HUES6 (cell line): ENCODE measurements at regions not wholly inside any gene's neighbourhood (a gene's known extent, or its start where the extent isn't known, plus 50 kb on each side); places are given as distances from the start of the nearest gene placed in this dataset.

ENCODE experiments used
- H3K27ac ChIP-seq: 2 replicates; pipeline ENCODE4 v1.7.0; 2013; ENCODE audit warnings: low read depth, mild to moderate bottlenecking, low read length, inconsistent platforms
- H3K27me3 ChIP-seq: 2 replicates; pipeline ENCODE4 v1.6.1; 2013; ENCODE audit warnings: low read length; ENCODE audit not compliant: control insufficient read depth, insufficient read depth
- H3K36me3 ChIP-seq: 2 replicates; pipeline ENCODE4 v1.6.1; 2013; ENCODE audit warnings: low read length; ENCODE audit not compliant: control insufficient read depth, insufficient read depth
- H3K4me1 ChIP-seq: 2 replicates; pipeline ENCODE4 v1.6.1; 2013; ENCODE audit warnings: low read length; ENCODE audit not compliant: control insufficient read depth, insufficient read depth
- H3K4me3 ChIP-seq: 2 replicates; pipeline ENCODE4 v1.5.1; 2013; ENCODE audit warnings: low read depth, low read length
- H3K9ac ChIP-seq: one replicate; pipeline ENCODE4 v1.6.1; 2013; ENCODE audit warnings: mild to moderate bottlenecking, low read length
- H3K9me3 ChIP-seq: 2 replicates; pipeline ENCODE4 v1.6.1; 2013; ENCODE audit warnings: low read depth, low read length; ENCODE audit not compliant: control insufficient read depth, insufficient read depth

- H3K9me3 ChIP-seq: no peaks in the 10 kb centered on the region
- no peak overlapping the region for H3K4me3 ChIP-seq
- no peak overlapping the region for H3K9ac ChIP-seq
- H3K27ac ChIP-seq: no peak overlapping the region
- H3K4me1 ChIP-seq: no peaks in the 10 kb centered on the region
- no peaks in the 10 kb centered on the region for H3K27me3 ChIP-seq
- no peaks in the 10 kb centered on the region for H3K36me3 ChIP-seq
These were observed 159.0 kb upstream of the RIPOR2 start for GRCh38 chr6:25094726-25095125.

- no peak overlapping the region for H3K27ac ChIP-seq
- H3K4me3 ChIP-seq: no peak overlapping the region
- no peaks in the 10 kb centered on the region for H3K27me3 ChIP-seq
- H3K4me1 ChIP-seq: no peaks in the 10 kb centered on the region
- no peaks in the 10 kb centered on the region for H3K36me3 ChIP-seq
- no peak overlapping the region for H3K9ac ChIP-seq
- H3K9me3 ChIP-seq: no peaks in the 10 kb centered on the region
These were observed 164.5 kb upstream of the RIPOR2 start for GRCh38 chr6:25100288-25100687.

GRCh38 chr6:25103603-25104002 is 167.8 kb upstream of the RIPOR2 start:
- Histone ChIP-seq H3K27ac (no peak overlapping the region), H3K36me3 (no peaks in the 10 kb centered on the region), H3K9ac (no peak overlapping the region), H3K4me3 (no peak overlapping the region), H3K4me1 (no peaks in the 10 kb centered on the region), H3K9me3 (no peaks in the 10 kb centered on the region), H3K27me3 (no peaks in the 10 kb centered on the region)

- Histone ChIP-seq H3K27ac (no peak overlapping the region), H3K27me3 (no peaks in the 10 kb centered on the region), H3K36me3 (no peaks in the 10 kb centered on the region), H3K4me1 (no peaks in the 10 kb centered on the region), H3K9ac (no peak overlapping the region), H3K4me3 (no peak overlapping the region), H3K9me3 (no peaks in the 10 kb centered on the region)
These were observed 169.5 kb upstream of the RIPOR2 start for GRCh38 chr6:25105070-25105925.

GRCh38 chr6:25107218-25107617 is 171.5 kb upstream of the RIPOR2 start:
- Histone ChIP-seq H3K4me3 (no peak overlapping the region), H3K27me3 (no peaks in the 10 kb centered on the region), H3K4me1 (no peaks in the 10 kb centered on the region), H3K9me3 (no peaks in the 10 kb centered on the region), H3K9ac (no peak overlapping the region), H3K36me3 (no peaks in the 10 kb centered on the region), H3K27ac (no peak overlapping the region)

- Histone ChIP-seq H3K27me3 (no peaks in the 10 kb centered on the region), H3K4me1 (no peaks in the 10 kb centered on the region), H3K27ac (no peak overlapping the region), H3K9me3 (no peaks in the 10 kb centered on the region), H3K36me3 (no peaks in the 10 kb centered on the region), H3K9ac (no peak overlapping the region), H3K4me3 (no peak overlapping the region)
These were observed 167.4 kb upstream of the CARMIL1 start for GRCh38 chr6:25111782-25112181.

GRCh38 chr6:25112322-25112773 is 166.8 kb upstream of the CARMIL1 start:
- no peak overlapping the region for H3K9ac ChIP-seq
- no peaks in the 10 kb centered on the region for H3K27me3 ChIP-seq
- no peak overlapping the region for H3K27ac ChIP-seq
- no peaks in the 10 kb centered on the region for H3K36me3 ChIP-seq
- no peaks in the 10 kb centered on the region for H3K4me1 ChIP-seq
- H3K4me3 ChIP-seq: no peak overlapping the region
- no peaks in the 10 kb centered on the region for H3K9me3 ChIP-seq

- Histone ChIP-seq H3K9ac (no peak overlapping the region), H3K27me3 (no peaks in the 10 kb centered on the region), H3K4me3 (no peak overlapping the region), H3K36me3 (no peaks in the 10 kb centered on the region), H3K9me3 (no peaks in the 10 kb centered on the region), H3K4me1 (no peaks in the 10 kb centered on the region), H3K27ac (no peak overlapping the region)
These were observed 165.7 kb upstream of the CARMIL1 start for GRCh38 chr6:25113436-25113835.

GRCh38 chr6:25118038-25118437 is 161.1 kb upstream of the CARMIL1 start:
- Histone ChIP-seq H3K36me3 (no peaks in the 10 kb centered on the region), H3K27ac (no peak overlapping the region), H3K9ac (no peak overlapping the region), H3K4me1 (no peaks in the 10 kb centered on the region), H3K4me3 (no peak overlapping the region), H3K27me3 (no peaks in the 10 kb centered on the region), H3K9me3 (no peaks in the 10 kb centered on the region)

- Histone ChIP-seq H3K27me3 (no peaks in the 10 kb centered on the region), H3K4me3 (no peak overlapping the region), H3K9ac (no peak overlapping the region), H3K9me3 (peaks cover 2% of the 10 kb centered on the region; the same call in 1 of the 2 replicates), H3K36me3 (no peaks in the 10 kb centered on the region), H3K4me1 (no peaks in the 10 kb centered on the region), H3K27ac (no peak overlapping the region)
These were observed 158.0 kb upstream of the CARMIL1 start for GRCh38 chr6:25121186-25121585.

- Histone ChIP-seq H3K9ac (no peak overlapping the region), H3K4me1 (no peaks in the 10 kb centered on the region), H3K9me3 (peaks cover 2% of the 10 kb centered on the region; the same call in 1 of the 2 replicates), H3K27me3 (no peaks in the 10 kb centered on the region), H3K4me3 (no peak overlapping the region), H3K27ac (no peak overlapping the region), H3K36me3 (no peaks in the 10 kb centered on the region)
These were observed 157.2 kb upstream of the CARMIL1 start for GRCh38 chr6:25122001-25122400.
